ENCODE measurements at regions not wholly inside any gene's neighbourhood (a gene's known extent, or its start where the extent isn't known, plus 50 kb on each side); places are given as distances from the start of the nearest gene placed in this dataset.
"Not testable (repeated sequence)": the region's sequence is repeated elsewhere in the genome, so short reads cannot be mapped to it uniquely, and the experiment has no call there.

DNA sequence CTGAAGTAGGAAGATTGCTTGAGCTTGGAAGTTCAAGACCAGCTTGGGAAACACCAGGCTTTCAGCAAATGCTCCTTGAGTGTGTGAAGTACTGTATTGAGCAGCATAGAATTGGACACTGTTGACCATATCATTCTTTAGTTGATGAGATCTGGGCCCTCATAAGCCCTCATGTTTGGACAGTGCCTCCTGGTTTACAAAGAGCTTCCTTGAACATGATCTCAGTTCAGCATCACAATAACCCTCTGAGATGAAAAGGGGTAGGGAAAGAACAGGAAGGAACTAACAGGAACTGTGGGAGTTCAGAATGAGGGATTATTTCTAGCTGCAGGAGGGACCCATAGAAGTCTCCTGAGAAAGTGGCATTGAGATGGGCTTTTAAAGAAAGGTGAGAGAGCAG lies 153.2 kb downstream of the C12orf75 start:
- DNase-seq: no peak

DNA sequence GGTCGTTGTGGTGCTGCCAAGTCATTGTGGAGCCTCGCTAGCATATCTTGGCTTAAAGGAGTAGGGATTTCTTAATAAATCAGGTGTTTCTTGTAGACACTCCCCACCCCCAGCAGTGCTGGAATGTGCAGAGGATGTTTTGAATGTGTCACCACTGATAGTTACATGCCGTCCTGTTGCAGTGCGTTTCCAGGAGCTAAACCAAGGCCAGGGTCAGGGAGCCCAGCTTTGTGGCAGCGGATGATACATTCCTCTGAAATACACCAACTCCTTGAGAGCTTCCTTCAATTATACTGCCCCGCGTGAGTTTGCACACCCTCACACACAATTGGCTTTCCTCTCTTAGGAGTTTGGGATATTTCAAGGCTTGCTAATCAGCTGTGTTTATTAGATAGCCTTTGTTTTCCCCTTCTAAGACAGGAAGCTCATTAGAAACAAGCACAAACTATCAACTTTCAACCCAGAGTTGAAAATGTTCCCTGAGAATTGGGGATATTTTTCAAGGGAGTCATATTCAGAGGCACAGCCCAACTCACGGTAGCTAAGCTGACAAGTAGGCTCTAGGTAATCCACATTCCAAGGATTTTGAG lies 154.9 kb downstream of the C12orf75 start:
- no peak for DNase-seq

DNA sequence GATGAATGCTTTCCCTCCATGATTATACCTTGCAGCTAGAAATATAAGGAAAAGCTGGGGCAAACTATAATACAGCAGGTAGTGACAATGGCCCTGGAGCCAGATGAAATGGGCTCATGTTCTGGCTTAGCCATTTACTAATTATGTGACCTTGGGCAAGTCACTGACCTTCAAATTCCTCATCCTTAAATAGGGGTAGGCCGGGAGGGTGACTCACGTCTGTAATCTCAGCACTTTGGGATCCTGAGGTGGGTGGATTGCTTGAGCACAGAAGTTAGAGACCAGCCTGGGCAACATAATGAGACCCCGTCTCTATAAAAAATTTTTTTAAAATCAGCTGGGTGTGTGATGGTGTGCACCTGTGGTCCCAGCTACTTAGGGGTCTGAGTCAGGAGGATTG lies 155.4 kb downstream of the C12orf75 start:
- no peak for DNase-seq

DNA sequence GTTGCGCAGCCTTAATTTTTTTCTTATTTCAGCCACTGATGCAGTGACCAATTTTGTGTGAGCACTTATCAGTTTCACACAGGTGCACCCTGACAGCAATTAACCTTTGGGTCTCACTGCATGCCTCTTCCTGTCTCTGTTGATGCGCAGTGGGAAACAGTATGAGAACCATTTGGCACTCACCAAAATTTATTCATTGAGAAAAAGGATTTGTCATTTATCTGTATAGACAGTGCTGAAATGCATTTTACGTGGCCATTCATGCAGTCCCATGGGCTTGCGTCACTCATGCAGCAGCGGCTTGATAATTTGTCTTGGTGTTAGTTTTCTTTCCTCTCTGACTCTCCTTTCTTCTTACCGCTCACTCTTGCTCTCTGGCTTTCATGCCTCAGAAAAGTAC lies 157.5 kb downstream of the C12orf75 start:
- no peak for DNase-seq

DNA sequence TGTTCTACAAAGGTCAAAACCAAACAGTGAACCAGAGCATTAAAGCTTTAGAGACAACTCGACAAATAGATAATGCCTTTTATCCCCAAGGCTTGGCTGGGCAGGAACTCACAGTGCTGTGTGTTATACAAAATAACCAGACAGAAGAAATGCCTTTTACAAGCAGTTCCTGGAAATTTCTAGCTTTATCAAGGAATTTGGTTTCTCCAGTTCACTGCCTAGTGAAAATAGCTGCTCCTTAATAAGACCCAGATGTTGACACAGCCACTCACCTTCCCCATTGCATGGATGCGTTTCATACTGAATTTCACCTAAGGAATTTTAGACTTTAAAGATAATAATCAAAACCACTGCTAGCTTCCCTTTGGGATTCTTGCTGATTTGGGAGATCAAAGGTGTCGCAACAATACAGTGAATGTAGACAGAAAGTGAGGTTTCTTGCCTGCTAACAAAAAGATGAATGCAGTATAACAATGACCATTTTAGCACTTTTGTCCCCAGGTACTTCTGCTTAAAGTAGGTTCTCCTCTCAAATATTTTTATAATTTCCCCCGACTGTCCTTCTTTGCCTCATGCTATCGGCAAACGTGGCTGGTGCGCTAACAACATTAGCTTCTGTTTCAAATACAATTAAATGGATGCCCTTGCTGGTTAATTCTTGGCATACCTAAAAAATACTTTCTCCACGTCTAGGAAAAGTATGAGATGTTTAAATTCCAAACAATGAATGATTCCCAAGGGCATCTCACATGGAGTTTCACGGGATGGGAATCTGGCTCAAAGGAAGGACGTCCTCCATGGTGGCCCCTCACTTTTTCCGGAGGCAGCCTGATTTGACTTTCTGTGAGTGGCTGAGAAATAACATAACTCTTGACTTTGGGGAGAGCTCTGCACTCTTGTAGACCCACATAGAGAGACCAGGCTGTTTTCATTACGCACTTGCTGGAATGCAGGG lies 162.4 kb downstream of the C12orf75 start:
- DNase-seq: no peak

DNA sequence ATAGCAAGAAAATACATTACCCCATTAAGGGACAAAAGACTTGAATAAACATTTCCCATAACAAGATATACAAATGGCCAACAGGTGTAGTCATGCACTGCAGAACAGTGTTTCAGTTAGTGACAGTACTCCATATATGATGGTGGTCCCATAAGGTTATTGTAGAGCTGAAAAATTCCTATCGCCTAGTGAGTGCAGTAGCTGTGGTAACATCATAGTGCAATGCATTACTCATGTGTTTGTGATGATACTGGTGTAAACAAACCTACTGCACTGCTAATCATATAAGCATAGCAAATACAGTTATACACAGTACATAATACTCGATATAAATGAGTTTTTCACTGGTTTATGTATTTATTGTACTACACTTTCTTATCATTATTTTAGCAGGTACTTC lies 168.7 kb downstream of the C12orf75 start:
- no peak for DNase-seq

DNA sequence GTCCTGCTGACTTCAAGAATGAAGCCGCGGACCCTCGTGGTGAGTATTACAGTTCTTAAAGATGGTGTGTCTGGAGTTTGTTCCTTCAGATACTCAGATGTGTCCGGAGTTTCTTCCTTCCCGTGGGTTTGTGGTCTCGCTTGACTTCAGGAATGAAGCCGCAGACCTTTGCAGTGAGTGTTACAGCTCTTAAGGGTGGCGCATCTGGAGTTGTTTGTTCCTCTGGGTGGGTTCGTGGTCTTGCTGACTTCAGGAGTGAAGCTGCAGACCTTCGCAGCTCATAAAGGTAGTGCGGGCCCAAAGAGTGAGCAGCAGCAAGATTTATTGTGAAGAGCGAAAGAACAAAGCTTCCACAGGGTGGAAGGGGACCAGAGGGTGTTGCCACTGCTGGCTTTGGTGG lies 170.2 kb downstream of the C12orf75 start:
- not testable (repeated sequence) for DNase-seq

DNA sequence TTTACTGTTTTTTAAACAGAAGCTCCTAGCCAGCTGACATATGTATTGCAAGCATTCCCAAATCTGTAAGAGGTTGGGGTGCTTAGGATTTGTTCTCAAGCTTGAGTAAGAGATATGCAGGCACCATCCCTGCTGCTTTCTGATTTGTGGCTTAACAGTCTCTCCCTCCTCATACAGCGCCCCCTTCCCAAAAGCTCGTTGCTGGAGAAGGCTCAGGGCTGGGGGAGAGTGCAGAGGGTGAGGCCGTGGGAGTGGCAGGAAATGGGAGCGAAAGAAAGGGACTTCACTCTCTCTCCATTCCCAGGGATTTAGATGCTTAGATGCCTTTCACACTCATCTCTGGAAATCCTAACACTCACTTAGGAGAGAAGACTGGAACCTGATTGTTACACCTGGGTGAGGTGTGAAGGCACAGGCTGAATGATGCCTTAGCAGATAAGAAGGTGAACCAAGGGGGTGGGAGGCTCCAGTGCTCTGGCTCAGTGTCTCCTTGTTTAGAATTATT lies 172.0 kb downstream of the C12orf75 start:
- no peak for DNase-seq

DNA sequence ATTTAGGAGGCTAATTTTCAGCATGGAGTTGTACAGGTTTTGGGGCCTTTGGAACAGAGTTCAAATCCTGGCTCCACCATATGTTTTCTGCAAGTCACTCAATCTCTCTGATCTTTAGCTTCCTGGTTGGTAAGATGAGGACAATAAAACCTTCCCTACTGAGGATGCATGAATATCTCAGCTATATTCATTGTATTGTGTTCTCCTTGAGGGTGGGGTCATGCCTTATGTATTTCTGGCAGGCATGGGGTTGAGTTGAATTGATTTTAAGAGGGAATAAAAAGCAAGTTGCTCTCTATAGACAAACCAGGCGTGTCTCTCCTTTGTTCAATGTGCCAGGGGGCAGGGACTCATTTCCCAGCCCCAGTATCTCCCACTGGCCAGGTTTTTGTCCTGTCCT lies 173.1 kb downstream of the C12orf75 start:
- no peak for DNase-seq

DNA sequence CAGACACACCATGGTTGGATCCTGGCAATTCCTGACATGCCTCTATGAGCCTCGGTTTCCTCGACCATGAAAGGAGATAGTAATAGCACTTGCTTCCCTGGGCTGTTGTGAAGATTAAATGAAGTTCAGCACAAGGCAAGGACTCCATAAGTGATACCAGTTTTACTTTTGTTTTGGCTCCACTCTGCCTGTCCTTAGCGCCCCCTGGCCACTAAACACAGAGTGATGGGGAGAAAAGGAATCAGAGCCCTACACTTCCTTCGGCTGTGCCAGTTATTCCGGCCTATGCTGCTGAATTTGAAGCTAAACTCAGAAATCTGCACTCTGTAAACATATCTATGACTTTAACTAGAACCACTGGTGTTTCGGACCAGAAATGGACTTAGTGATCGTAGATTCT lies 173.8 kb downstream of the C12orf75 start:
- DNase-seq: no peak

DNA sequence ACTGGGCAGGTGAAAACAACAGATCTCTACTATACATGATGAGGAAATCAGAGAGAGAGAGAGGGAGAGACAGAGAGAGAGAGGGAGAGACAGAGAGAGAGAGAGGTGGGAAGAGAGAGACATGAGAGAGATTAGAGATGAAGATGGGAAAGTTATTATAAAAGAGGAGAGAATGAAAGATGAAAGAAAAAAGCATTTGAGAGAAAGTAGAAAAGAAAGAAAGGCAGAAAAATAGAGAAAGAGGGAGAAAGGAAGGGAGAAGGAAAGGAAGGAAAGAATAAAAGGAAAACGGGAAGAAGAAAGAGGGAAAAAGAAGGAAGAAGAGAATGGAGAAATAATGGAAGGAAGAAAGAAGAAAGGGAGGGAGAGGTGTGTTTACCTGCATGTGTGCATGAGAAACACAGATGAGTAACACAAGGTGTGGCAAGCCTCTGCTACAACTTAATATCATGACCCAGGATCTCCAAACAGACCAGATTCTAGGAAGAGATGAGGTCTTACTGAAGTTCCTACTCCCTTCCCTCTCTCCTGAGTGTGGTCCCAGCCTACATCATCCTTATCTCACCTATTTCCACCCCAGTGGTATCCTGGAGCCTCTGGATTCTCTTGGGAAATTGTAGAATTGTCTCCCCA lies 176.3 kb downstream of the C12orf75 start:
- DNase-seq: no peak

DNA sequence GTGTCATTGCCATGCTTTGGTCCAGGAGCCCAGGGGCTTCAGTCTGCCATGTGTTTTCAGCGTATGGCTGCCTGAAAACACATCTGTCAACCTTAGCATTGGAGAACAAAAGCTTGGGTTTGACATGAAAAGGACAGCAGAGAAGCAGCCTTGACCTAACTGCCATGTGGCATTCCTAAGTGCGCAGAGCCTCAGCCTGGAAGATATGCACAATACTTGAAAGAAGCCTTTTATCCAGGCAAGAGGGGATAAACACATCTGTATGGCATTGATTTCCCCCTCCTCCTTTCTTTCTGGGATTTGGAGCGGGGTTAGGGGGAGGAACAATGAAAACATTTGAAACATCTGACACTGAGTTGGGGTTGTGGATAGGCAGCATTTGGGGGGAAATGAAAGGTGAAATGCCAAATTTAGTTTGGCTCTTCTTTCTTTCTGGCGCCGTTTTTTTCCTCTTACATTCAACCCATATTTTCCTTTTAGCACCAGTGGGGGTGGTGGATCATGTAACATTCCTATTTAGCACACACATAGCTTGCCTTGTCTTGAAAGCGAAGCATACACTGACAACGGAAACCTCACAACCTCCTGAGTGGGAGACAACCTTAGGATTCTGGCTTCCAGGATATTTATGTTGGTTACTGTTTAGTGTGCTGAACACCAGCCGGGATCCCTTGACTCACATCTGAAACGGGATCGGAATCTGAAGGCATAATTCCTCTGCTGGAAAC lies 177.0 kb downstream of the C12orf75 start:
- no peak for DNase-seq

DNA sequence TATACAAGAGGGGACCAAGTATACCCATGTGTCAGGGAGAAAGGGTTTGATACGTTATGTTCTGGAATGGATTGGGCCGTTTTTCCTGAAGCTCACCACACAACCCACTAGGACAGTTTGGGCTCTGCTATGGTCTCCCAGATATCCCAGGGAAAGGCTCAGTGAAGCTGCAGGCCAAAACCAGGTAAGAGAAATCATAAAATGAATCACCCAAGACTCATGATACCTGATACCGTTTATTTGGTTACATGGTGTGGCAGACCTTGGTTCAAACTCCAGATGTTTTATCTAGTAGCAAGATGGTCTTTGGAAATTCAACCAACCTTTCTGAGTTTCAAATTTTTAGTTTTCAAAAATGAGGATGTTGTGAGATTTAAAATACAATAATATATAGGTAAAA lies 177.6 kb downstream of the C12orf75 start:
- no peak for DNase-seq

DNA sequence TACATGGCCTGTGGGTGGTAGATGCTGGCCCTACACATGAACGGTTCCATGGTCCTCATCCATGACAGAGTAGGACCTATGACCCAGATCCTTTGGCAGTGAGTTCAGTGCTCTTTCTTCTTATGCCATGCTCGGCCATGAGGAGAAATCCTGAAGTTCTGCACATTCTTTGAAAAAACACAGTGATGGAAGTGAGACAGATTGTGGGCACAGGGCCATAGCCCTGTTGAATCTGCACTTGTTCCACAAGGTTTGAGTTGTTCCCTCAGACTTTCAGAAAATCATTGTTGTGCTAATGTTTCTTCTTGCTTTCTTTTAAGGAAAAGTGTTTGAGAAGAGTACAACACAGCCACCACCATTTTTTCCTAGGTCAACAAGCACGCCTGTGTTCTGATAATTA lies 180.0 kb downstream of the C12orf75 start:
- no peak for DNase-seq

DNA sequence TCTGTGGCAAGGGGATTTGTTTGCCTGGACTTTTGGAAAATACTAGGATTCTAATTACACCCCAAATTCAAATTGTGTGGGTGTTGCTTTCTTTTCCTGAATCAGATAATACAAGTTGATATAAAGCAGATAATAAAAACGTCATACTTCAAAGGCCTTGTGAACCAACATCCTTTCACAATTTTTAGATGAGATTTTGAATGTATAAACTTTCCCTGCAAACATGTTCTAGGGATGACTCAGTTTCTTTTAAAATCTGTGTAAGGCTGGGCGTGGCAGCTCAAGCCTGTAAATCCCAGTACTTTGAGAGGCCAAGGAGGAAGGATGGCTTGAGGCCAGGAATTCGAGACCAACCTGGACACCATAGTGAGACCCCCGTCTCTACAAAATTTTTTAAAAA lies 182.4 kb downstream of the C12orf75 start:
- not testable (repeated sequence) for DNase-seq

DNA sequence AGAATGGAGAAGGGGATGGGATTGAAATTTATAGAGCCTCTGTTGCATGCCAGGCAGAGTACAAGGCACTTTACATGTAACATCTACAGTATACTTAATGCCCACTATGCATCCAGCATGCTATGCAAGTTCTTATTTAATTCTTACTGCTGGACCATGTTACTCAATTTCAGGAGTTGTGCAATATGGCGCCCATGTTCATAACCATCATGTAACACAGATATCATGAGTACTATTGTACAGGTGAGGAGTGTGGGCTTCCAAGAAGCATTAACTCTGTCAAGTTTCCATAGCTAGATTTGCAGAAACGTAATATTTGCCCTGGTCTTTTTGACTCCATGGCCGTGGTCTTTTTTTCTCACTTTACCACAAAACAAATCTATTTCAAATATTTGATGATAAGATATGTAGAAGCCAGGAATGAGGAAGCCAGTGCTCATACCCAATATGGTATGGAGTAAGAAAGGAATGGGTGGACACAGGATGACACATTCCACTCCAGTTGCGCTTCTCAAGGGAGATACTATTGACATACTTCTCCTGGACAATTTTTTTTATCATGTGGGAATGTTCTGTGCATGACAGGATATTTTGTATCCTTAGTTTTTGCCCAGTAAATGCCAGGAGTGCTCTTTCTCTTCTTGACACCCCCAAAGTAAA lies 191.8 kb downstream of the C12orf75 start:
- DNase-seq: no peak

DNA sequence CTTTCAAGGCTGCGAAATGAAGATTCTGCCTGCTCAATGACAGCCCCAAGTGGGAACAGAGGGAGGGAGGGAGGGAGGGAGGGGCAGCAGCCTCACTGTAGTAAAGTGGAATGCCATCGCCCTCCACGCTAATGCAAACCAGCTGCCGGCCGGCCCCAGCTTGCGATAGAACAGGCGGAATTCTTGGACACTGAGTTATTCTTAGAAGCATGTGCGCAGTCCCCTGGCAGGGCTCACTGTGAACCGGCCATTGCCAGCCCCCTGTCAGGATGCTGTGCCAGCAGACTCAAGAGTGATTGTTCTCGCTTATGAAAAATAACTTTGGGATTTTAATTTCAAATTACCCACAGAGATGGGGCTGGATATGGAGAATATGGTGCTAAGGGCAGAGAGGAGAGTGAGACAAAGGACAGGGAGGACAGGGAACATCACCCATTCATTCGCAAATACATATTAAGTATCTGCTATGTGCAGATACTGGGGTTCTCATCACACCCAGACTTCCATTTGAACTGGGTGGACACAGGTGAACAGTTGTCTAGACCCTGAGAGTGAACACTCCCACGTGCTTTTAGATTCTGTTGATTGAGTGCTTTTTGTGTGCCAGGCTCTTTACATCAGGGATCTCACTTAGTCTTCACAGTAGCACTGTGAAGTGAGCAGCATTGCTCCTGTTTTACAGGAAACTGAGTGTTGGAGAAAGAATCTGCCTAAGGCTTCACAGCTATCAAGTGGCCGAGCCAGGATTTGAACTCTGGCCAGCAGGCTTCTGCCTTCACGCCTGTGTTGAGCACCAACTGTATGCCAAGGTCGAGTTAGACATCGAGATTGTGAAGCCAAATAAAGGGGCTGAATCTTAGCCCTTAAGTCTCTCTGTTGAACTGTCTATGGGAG lies 192.9 kb downstream of the C12orf75 start:
- DNase-seq: no peak

DNA sequence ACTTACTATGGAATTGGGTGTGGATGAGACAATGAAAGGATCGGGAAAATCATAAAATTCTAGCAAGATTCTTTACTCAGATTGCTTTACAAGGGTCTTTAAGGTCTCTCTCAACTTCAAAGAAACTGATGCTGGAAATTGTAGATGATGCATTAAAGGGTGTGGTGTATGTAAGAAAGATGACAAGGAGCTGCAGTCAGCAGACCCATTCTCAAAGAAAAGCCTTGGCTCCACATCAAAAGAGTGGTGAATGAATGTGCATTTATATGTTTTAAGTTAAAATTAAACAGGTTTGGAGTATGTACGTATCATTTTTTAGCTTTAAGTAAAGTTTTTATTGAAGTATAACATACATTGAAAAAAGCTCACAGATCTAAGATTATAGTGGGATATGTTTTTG lies 194.5 kb downstream of the C12orf75 start:
- DNase-seq: no peak

DNA sequence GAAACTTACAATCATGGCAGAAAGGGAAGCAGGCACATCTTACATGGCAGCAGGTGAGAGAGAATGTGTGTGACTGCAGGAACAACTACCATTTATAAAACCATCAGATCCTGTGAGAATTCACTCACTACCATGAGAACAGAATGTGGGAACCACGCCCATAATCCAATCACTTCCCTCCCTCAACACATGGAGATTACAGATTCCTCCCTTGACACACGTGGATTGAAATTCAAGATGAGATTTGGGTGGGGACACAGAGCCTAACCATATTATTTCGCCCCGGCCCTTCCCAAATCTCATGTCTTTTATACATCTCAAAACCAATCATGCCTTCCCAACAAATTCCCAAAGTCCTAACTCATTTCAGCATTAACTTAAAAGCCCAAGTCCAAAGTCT lies 203.6 kb downstream of the C12orf75 start:
- DNase-seq: no peak

DNA sequence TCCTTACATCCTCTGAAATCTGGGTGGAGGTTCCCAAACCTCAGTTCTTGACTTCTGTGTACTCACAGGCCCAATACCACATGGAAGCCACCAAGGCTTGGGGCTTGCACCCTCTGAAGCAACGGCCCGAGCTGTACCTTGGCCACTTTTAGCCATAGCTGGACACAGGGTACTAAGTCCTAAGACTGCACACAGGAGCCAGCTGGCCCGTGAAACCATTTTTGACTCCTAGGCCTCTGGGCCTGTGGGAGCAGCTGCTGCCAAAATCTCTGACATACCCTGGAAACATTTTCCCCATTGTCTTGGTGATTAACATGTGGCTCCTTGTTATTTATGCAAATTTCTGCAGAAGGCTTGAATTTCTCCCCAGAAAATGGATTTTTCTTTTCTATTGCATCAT lies 204.5 kb downstream of the C12orf75 start:
- DNase-seq: not testable (repeated sequence)

DNA sequence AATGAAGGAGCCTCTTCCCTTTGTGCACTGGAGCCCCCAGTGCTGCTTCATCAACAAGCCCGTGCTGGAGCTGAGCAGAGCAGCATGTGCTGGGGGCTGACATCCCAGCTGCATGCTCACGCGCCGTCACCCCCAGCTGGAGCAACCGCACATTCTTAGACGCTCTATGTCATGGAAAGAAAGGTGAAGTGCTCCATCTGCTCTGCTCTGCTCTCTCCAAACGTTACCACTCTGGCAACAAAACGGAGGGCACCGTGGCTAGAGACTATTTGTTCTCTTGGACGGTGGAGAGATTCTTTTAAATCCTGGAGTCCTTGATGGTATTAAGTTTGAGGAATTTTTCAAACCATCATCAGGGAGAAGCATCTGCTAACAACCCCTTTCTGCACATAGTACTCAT lies 208.4 kb downstream of the C12orf75 start:
- DNase-seq: no peak

DNA sequence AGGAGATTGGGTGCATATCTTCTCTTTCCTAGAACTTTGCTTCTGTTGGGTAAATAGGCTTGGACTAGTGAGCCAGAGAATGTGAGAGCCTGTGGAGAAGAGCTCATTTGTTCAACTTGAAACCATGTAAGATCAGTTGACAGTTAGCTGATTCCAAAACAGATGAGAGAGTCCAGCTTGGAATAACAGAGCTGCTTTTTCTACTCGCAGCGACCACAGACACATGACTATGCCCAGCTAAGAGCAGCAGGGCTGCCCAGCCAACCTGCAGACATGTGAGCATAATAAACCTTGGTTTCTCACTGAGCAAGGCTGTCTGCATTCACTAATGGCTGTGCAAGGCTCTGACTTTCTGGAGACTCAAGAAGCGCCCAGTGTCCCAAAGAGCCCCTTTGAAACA lies 209.2 kb downstream of the C12orf75 start:
- no peak for DNase-seq

Measured in hematopoietic multipotent progenitor cell treated with erythropoietin and hydrocortisone succinate and interleukin-3 and kit ligand, for 8 days (in vitro differentiated cells).